GM18868 (cell line): ENCODE measurements at regions not wholly inside any gene's neighbourhood (a gene's known extent, or its start where the extent isn't known, plus 50 kb on each side); places are given as distances from the start of the nearest gene placed in this dataset.
"Not testable (repeated sequence)": the region's sequence is repeated elsewhere in the genome, so short reads cannot be mapped to it uniquely, and the experiment has no call there.

Experiments
- ATAC-seq: cut with Tn5 transposase; IDR thresholded peaks from one replicate; pipeline ENCODE4 v1.9.1; 2021; ENCODE audit warnings: mild to moderate bottlenecking, moderate library complexity; ENCODE audit not compliant: unreplicated experiment

DNA sequence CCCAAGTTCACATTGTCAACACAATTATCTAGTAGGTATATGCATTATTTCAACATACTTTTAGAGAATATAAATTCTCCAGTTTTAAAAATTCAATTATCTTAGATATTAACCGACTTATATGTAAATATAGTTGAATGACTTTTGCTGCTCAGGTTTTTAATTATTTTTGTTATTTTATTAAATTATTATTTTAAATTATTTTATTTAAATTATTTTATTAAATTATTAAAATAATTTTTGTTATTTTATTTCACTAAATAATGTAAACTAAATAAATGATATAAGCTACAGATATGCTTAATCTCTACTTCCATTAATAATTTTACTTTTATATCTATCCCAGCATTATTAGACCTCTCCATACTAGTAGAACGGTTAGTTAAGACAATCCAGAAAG is 544.3 kb upstream of the ARRDC3 start:
- no peak for ATAC-seq

DNA sequence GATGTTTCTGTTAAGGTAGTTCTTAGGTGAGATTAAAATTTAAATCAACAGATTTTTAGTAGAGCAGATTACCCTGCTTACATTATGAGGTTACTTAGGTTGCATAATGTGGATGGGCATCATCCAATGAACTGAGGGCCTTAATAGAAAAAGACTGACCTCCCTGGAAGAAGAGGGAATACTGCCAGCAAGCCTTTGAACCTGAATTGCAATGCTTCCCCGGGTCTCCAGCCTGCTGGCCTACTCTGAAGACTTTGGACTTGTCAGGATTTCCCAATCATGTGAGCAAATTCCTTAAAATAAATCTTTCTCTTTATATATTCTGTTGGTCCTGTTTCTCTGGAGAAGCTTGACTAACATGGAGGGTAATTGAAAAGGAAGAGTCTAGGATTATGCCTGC is 542.1 kb upstream of the ARRDC3 start:
- ATAC-seq = no peak

DNA sequence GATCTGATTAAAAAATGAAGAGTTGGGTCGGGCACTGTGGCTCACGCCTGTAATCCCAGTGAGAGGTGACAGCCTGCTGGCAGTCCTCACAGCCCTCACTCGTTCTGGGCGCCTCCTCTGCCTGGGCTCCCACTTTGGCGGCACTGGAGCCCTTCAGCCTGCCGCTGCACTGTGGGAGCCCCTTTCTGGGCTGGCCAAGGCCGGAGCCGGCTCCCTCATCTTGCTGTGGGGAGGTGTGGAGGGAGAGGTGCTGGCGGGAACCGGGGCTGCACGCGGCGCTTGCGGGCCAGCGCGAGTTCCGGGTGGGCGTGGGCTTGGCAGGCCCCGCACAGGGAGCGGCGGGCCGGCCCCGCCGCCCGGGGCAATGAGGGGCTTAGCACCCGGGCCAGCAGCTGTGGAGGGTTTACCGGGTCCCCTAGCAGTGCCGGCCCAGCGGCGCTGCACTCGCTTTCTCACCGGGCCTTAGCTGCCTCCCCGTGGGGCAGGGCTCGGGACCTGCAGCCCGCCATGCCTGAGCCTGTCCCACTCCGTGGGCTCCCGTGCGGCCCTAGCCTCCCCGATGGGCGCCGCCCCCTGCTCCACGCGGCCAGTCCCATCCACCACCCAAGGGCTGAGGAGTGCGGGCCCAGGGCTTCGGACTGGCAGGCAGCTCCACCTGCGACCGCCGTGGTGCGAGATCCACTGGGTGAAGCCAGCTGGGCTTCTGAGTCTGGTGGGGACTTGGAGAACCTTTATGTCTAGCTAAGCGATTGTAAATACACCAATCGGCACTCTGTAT is 534.1 kb upstream of the ARRDC3 start:
- not testable (repeated sequence) for ATAC-seq

DNA sequence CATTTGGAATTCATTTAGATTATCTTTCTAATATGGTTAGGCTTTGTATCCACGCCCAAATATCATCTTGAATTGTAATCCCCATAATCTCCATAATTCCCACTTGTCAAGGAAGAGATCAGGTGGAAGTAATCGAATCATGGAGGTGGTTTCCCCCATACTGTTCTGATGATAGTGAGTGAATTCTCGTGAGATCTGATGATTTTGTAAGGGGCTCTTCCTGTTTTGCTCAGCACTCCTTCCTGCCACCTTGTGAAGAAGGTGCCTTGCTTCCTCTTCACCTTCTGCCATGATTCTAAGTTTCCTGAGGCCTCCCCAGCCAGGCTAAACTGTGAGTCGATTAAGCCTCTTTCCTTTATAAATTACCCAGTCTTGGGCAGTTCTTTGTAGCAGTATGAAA is 527.5 kb upstream of the ARRDC3 start:
- no peak for ATAC-seq

DNA sequence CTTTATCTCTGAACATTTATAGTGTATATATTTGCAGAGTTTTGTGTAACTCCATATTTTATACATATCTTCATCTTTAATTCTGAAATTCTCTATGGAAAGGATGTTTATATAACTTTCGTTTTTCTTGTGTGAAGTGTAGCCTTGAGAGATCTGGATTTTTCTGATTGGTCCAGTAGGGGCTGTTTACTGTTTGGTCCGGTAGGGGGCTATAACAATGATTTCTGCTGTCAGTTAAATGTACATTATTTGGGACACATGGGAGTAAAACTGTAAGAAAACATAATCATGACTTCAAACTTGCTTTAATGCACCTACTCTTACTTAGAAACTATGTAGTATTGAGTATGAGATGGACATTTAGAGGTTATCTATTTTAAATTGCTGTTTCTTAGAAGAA is 527.1 kb upstream of the ARRDC3 start:
- no peak for ATAC-seq

DNA sequence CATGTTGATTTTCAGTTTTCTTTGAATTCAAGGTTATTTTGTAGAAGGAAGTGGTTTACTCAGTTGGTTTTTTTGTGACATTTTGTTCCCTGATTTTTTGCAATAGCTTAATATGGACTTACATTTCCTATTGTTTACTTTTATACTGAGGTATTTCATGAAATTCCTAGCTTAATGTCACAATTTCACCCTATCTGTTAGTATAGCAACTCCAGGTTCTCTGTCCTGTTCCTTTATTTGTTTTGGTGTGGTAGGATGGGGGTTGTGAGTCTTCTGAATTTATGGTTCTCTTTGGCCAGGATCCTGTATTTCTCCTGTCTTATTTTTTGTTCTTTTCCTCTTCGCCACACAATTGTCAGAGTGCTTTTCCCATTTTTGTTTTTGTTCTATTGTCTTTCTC is 523.4 kb upstream of the ARRDC3 start:
- ATAC-seq = no peak

DNA sequence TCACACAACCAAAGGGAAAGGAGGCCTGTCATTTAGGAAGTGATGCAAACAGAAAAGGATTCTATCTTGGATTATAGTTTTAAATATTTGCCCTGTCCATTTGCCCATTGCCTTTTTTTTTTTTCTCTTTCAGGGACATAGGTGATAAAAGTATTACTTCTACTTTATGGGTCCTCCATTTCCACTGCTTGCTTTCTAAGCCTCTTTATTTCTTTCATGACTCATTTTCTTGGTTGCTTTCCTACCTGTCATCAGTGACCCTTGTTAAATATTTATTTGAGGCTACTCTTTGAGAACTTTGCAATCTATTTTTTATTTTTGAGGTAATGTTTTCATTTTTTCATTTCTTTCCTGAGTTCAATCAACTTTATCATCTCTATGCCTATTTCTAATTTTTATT is 522.9 kb upstream of the ARRDC3 start:
- no peak for ATAC-seq

DNA sequence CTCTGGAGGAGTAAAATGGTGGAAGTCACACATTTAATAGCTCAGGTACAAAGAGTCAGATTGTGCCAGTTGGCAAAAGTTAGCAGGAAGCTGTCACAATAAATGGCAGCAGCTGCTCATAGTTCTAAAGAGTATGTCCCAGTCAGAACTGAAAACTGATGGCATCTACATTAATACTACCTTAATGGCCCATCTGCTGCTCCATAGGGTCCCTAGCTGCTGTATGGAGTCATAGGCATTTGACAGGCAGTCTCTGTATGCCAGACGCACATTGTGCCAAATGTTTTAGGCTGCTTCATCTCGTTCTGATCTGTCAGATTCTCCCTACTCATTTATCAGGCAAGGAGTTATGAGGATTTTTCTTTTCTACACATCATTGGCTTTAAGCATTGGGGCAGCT is 515.8 kb upstream of the ARRDC3 start:
- no peak for ATAC-seq

DNA sequence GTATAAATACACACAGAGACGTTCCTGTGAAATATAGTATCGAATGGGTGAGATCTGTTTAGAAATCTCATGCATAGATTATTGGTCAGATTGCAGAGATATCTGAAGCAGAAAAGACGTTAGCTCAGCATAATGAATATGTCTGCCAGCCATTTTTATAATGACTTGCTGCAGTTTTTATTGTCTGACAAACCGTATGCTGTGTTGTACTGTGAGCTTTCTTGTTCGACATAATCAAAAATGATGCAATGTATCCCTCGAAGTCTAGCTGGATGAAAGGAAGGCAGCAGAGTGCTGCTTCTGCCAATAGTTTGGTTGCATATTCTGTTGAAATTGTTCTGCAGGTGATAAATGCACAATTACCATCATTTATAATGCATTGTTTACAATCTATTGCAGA is 514.9 kb upstream of the ARRDC3 start:
- no peak for ATAC-seq

DNA sequence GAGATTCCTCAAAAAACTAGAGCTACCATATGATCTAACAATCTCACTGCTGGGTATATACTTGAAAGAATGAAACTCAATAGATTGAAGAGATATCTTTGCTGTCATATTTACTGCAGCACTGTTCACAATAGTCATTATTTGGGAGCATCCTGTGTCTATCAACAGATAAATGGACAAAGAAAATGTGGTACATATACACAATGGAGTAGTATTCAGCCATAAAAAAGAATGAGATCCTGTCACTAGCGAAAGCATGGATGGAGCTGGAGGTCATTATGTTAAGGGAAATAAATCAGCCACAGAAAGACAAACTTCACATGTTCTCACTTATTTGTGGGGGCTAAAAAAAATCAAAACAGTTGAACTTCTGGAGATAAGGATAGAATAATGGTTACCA is 505.7 kb upstream of the ARRDC3 start:
- ATAC-seq = no peak

DNA sequence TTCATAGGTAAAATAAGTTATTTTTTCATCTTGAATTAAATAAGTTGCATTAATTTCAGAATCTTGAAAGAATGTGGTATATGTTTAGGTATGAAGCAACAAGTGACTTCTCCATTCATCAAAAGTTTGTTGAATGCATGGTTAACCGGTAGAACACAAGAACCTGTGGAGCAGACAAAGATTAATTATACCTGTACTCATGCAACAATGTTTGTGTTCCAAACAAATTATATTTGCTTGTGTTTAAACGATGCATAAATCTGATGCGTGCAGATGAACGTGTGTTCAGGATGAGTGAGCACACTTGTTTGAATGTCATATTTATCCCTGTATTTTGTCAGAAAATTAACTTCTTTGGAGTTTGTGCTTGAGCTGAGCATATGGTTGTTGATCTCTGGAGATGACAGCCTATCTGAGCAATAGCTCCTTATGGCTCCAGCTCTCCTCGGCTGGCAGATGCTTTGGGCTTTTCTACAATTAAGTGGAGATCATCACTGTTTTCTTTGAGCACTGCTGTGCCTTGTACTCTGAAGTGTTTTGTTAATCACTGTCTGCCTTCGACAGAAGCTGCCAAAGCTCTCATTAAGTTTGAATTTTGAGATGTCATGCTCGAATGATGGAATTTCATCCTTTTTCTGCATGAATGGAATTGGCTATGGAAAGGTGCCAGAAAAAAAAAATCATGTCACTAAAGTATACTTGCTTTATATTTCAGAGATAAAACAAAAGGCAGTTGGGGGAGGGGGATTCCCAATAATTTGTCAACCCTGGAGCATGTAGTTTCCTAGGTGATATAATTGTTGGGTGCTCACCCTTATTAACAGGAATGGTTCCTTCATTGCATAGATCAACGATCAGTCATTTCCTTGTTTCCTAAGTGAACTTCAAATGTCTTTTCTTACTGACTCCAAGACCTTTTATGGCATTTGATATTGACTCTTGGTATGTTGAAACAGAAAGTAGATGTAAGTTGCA is 502.5 kb upstream of the ARRDC3 start:
- no peak for ATAC-seq

DNA sequence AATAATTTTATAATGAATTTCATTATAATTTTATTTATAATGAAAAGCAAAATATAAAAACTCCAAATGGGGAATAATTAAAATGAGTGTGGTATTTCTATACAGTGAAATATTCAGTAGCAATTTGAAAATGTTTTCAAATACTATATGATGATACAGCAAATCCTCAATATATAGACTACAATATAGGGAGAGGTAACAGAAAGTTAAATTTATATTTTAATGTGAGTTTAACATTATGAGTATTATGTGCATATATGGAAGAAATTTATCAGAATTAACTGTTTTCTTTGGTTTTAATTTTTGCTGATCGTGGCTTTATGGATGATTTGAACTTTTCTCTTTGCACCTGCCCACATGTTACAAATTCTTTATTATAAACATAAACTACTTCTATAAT is 500.9 kb upstream of the ARRDC3 start:
- no peak for ATAC-seq

DNA sequence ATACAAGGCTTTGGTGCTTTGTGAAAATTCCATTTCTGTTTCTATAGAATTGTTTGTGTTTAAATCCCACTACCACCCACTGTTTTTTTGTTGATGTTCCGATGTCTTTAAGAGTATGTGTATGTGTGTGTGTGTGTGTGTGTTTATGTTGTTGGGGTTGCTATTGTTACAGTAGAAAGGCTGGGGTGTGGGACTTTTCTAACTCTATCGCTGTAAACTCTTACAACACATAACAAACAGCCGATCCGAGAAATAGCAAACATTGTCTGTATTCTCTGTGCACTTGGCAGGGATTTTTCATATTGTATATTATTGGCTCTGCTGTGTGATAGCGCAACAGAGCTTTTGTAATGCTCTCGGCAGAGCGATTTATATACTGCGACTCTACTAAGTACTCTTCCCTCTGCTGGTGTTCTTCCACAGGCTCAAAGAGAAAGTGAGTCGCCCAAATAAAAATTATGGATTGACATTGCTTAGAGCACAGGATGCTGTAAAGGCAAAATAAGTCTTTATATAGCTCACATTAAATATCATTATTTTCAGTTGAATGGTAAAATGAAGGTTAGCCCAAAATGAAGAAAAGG is 492.2 kb upstream of the ARRDC3 start:
- ATAC-seq = no peak

DNA sequence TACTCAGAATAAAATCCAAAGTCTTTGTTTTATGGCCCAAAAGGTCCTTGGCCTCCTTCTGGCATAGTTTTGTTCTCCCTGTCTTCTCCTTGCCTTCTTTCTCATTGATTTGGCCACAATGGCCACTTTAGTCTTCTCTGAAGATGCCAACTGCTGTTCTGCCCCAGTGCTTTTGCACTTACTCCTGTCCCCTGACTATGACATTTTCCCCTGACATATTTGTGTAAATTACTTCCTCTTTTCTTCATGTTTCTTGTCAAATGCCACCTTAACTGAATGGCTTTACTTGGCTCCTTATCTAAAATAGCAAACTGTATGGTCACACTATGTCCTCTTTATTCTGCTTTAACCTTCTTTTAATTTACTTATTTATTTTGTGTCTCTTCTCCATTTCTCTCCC is 484.7 kb upstream of the ARRDC3 start:
- no peak for ATAC-seq

DNA sequence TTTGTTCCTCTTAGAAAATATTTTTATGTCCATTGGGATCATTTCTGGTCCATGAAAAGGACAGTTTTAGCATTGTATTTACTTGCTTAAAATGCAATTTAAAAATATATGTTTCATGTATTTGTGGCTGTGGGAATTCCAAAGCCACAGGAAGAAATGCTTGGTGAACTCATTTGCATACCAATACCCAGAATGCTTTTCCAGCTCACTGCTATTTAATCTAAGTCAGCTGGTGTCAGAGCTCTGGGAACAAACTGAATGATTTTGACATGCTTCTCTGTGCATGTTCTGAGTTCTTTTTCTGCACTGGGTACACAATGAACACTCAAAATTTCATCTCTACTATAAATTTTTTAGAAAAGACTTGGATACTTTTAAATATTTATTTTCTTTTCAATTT is 482.8 kb upstream of the ARRDC3 start:
- no peak for ATAC-seq

DNA sequence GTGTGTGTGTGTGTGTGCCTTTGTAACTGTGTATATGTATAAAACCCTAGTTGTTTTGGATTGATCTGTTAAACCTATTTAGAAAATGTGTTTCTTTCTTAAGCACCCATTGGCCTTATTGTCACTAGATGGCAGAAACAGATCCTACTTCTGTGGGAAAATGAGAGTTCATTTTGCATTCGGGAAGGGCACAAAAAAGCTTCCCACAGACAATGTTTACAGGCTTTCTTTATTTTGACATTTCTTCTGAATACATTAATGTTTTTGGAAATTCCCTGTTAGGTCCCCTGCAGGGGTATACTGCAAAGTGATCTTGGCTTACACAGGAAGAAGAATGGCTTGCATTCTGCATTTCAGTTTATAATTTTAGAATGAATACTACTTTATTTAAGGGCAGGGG is 481.8 kb upstream of the ARRDC3 start:
- ATAC-seq = no peak

DNA sequence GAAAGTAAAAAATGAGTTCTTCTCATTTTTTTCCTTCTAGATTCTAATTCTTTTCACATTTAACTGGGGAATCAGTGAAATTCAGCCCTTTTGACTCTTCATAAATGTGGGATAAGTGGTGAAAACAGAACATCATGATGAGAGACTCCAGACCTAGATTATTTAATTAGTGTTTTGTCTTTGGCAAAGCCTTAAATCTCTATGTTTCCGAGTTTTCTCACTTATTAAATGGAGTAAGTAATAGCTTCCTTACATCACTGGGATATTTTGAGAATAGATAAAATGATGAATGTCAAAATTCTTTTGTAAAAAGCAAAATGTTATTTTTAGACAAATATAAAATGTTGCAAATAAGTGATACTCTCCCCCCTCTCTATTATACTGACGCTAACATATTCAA is 468.6 kb upstream of the ARRDC3 start:
- ATAC-seq = no peak

DNA sequence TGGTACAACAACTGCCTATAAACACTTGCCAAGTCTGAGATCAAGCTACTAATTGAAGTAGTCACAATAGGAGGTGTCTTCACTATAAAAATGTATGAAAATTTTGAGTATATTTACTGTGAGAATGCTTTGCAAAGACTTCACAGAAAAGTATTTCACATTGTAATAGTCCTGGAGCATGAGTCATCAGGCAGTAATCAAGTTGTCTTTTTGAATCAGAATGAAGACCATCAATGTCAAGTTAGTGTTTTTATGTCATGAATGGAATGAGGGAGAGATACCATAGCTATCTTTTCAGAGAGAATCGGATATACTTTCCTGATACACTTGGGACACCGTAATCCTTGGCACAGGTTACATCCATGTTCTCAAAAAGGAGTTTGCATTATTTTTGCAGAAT is 466.9 kb upstream of the ARRDC3 start:
- ATAC-seq = no peak

DNA sequence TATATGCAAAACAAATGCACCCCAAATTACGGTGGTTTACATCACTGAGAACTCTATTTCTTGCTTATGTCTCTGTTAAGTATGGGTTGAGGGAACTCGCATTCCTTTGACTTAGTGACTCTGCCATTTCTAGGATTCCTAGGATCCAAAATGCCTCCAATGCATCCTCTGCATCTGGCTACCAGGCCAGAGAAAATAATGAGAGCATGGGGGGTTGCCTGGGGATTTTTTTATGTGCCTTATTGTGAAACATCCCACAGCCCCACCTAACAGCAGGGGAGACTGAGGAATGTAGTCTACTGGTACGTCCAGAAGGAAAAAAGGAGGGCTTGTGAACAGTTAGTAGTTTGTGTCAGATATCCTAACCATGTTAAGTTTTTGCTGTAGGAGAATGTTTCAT is 466.0 kb upstream of the ARRDC3 start:
- ATAC-seq = no peak

DNA sequence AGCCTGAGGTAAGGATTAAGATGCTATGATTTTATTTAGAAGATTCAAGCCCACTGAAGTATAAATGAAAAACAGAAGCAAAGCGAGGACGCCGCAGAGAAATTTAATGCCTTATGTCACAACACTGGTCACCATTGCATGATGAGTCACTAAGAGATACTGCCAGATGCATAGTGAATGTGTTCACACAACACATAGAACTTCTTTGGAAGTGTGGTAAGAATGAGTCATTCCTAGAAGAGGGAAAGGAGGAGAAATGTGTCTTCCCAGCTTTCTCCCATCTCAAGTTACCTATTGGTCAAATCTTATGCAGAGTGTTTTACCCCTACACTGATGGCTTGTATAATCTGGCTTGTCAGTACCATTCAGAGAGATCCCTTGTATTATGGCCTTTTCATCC is 465.3 kb upstream of the ARRDC3 start:
- ATAC-seq = no peak

DNA sequence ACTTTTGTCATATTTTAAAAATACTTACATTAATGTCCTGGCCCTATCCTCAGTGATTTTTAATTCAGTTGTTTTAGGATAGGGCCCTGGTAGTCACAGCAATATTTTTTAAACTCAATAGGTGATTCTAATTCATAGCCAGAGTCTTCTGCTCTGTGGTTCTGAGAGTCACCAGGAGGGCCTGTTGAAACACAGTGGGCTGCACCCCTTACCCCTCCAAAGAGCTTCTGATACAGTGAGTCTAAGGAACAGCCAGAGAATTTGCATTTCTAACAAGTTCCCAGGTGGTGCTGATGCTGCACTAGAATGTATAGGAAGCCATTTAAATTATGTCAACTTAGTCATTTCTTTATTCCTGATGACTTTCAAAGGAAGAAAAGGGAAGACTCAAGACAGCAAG is 458.3 kb upstream of the ARRDC3 start:
- no peak for ATAC-seq

DNA sequence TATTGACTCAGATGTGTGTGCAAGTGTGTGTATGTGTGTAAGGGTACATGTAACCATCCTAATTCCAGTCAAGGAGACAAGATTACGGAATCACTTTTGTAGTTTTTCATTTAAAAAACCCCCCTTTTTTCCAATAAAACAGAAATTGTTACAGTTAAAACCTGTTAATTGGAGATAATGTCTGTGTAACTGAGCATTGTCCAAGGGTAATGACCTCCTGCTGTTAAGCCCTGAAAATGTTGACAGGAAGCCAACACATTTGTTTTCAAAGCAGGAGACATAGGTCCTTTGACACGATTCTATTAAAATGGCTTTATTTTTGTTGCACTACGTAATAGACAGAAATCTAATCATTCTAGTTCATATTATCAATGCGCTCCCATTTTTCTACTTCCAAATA is 457.3 kb upstream of the ARRDC3 start:
- ATAC-seq = no peak
